Activated naive CD8-positive, alpha-beta T cell treated with anti-CD3 and anti-CD28 coated beads, Interleukin-2, amount 10 ng/mL, durations not matched to agents 7 days and 5 days (primary cell): ENCODE measurements at regions not wholly inside any gene's neighbourhood (a gene's known extent, or its start where the extent isn't known, plus 50 kb on each side); places are given as distances from the start of the nearest gene placed in this dataset.

Experiments used
- ATAC-seq: fragments of 150-1000 bp; cut with Tn5 transposase; one replicate; pipeline ENCODE4 v1.10.0; 2021; ENCODE audit warnings: low read depth, moderate library complexity
- POLR2A ChIA-PET: fragments of 350-600 bp; sonication (Branson Sonifier 250); formaldehyde crosslinking; loops from one replicate; lab custom pipeline; 2021; ENCODE audit warnings: antibody characterized with exemption; lab: Charles Lee
- DNase-seq: peaks from one replicate; pipeline ENCODE4 v3.0.0; 2021
- H3K27ac Mint-ChIP-seq: one replicate; pipeline ENCODE4 v1.8.0; 2022; ENCODE audit warnings: mild to moderate bottlenecking, mixed read lengths
- H3K27me3 Mint-ChIP-seq: one replicate; pipeline ENCODE4 v1.8.0; 2022; ENCODE audit warnings: mild to moderate bottlenecking, moderate library complexity, mixed read lengths
- H3K36me3 Mint-ChIP-seq: one replicate; pipeline ENCODE4 v1.8.0; 2021; ENCODE audit warnings: mild to moderate bottlenecking, mixed read lengths
- H3K4me1 Mint-ChIP-seq: one replicate; pipeline ENCODE4 v1.8.0; 2021; ENCODE audit warnings: mixed read lengths
- H3K4me3 Mint-ChIP-seq: one replicate; pipeline ENCODE4 v1.8.0; 2022; ENCODE audit warnings: mild to moderate bottlenecking, moderate library complexity, mixed read lengths
- H3K9me3 Mint-ChIP-seq: one replicate; pipeline ENCODE4 v1.8.0; 2021; ENCODE audit warnings: mixed read lengths

DNA sequence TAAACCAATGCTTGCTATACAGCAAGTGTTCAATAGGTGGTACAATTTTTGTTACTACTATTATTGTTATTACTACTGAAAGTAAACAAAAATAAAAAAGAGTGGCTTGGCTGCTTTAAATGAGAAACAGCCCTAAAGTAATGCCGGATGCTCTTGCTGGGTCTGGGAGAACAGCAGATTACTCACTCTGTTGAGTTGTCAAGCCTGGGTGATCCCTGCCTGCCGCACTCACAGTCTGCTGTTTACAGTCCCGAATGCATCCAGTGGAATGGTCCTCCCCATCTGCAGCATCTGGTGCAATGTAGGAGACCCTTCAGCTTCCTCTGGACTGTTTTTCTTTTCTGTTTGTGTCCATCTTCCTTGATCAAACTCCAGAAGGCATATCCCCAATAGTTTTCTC lies 102.7 kb upstream of the IVNS1ABP start:
- Mint-ChIP-seq H3K36me3 (peaks cover 40% of the 10 kb centered on the region), H3K4me1 (peaks cover 58% of the 10 kb centered on the region), H3K27me3 (no peaks in the 10 kb centered on the region), H3K27ac (peak overlapping the region; percentile 91), H3K4me3 (peak overlapping the region; percentile 75), H3K9me3 (peaks cover 3% of the 10 kb centered on the region)
- no peak for DNase-seq
- no peak for ATAC-seq
- POLR2A ChIA-PET: interaction anchor here (0.9 to 8.9 kb wide), 6 partner anchors 20 to 102 kb away, joined by 3 to 105 read pairs (median 5); partner anchors contain the start of gene IVNS1ABP

DNA sequence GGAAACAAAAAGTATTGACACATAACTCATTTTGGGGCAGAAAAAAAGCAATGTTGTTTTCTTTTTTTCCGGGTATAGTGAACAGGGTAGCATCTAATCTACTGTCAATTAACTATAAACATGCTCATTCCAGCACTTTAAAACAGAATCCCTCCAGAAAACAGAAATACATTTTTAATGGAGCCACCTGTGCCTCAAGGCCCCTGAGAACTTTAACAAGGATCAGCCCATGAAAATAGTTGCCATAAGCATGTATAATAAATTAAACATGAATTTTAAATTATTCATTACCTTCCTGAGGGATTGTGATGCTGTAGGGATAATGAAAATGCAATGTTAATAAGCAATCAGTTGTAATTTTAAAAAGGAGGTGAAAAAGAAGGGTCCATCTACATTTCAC lies 101.4 kb upstream of the IVNS1ABP start:
- Mint-ChIP-seq H3K36me3 (peaks cover 33% of the 10 kb centered on the region), H3K9me3 (peaks cover 5% of the 10 kb centered on the region), H3K4me3 (peak overlapping the region; percentile 16), H3K27ac (peak overlapping the region; percentile 2), H3K27me3 (no peaks in the 10 kb centered on the region), H3K4me1 (peaks cover 52% of the 10 kb centered on the region)
- no peak for ATAC-seq
- POLR2A ChIA-PET: interaction anchor here (1.2 to 8.9 kb wide), 3 partner anchors 80 to 101 kb away, joined by 3 to 105 read pairs (median 6); partner anchors contain the start of gene IVNS1ABP
- no peak for DNase-seq

DNA sequence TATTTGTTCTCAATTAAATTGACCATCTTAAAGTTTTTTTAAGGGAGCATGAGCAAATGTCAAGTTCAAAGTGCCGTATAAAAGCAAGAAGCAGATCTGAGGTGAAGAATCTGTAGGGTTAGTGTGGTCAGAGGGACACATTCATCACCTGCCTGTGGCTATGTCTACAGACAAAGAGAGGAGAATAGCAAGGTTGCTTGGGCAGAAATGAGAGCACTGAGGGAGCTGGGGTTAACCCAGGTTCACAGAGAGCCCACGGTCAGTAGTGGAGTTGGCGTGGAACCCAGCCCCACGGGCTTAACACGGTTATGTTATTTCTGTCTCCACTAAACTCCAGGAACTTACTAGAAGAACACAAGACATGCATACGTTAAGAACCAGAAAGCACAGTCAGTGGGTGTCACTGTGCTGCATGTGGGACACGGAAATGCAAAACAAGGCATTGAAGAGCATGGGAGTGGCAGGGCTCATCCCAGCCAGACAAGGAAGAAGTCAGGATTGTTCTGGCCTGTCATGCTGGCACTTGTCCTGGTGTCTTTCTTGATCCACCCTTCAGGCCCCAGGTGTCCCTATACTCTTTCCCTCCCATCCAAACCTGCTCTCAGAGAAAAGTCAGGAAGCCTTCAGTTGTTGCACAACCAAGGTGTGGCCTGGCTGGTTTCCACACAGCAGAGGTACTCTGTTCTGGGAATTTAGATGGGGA lies 95.5 kb upstream of the IVNS1ABP start:
- Mint-ChIP-seq H3K4me3 (peak overlapping the region; percentile 30), H3K27me3 (no peaks in the 10 kb centered on the region), H3K36me3 (peaks cover 40% of the 10 kb centered on the region), H3K27ac (peak overlapping the region; percentile 60), H3K4me1 (peaks cover 32% of the 10 kb centered on the region), H3K9me3 (peaks cover 8% of the 10 kb centered on the region)
- DNase-seq (no peak), ATAC-seq (peak; percentile 75)
- POLR2A ChIA-PET: interaction anchor here (1.1 to 1.7 kb wide), 2 partner anchors 36 to 95 kb away, joined by 3 to 5 read pairs; partner anchors contain the start of gene IVNS1ABP

DNA sequence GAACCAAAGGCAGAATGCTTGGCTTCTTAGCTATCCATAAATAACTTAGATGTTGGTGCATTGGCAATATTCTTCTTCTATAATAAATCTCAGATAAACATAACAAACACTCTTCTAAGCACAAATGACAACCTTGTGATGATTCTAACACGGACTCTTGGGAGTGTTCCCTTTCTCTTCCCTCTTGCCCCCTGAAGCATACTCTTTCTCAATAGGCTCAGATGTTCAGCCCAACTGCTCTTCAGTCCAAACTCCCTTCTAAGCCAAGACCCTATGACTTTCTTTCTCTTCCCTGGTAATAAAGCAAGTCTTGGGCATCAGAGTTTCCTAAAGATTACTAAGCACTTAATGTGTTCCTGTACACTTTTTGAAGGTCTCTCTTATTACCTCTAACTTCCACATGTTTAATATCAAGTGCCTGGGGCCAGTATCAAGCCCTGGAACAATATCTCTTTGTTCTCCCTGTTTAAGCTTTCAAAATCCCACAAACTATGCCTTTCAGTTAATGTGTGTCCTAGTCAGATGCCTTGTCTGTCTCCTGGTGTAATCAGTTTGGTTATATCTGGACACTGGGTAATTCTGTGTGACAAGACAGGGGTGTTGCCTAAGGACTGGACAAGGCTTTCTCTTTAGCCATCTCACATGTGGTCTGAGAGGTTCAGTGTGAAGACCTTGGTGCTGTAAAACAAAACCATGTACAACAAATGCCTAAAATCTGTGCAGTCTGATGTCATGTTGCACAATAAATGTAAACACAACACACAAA lies 92.9 kb upstream of the IVNS1ABP start:
- Mint-ChIP-seq H3K36me3 (peaks cover 40% of the 10 kb centered on the region), H3K27me3 (no peaks in the 10 kb centered on the region), H3K4me1 (peaks cover 31% of the 10 kb centered on the region), H3K4me3 (no peak overlapping the region), H3K9me3 (peaks cover 17% of the 10 kb centered on the region), H3K27ac (no peak overlapping the region)
- no peak for ATAC-seq
- DNase-seq: no peak
- POLR2A ChIA-PET: no interaction called here

DNA sequence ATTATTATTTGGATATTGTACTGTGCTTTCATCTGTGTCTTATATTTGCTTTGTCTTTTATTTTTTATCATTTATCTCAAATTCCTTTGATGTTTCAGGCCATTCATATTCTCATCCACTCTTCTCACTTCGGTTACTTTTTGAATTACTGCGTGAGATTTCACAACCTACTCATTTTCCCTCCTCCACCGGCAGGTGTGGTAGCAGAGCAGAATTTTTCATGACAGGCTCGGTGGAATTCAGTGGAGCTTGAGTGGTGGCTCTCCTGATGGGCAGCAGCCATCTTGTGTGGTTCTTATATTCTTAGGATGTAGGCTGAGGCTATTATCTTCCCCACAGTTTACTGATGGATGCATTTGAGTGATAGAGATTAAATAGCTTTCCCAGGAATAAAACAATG lies 92.3 kb upstream of the IVNS1ABP start:
- DNase-seq (no peak), ATAC-seq (no peak)
- POLR2A ChIA-PET: no interaction called here
- Mint-ChIP-seq H3K27ac (no peak overlapping the region), H3K4me1 (peaks cover 35% of the 10 kb centered on the region), H3K36me3 (peaks cover 39% of the 10 kb centered on the region), H3K9me3 (peaks cover 15% of the 10 kb centered on the region), H3K4me3 (no peak overlapping the region), H3K27me3 (no peaks in the 10 kb centered on the region)

DNA sequence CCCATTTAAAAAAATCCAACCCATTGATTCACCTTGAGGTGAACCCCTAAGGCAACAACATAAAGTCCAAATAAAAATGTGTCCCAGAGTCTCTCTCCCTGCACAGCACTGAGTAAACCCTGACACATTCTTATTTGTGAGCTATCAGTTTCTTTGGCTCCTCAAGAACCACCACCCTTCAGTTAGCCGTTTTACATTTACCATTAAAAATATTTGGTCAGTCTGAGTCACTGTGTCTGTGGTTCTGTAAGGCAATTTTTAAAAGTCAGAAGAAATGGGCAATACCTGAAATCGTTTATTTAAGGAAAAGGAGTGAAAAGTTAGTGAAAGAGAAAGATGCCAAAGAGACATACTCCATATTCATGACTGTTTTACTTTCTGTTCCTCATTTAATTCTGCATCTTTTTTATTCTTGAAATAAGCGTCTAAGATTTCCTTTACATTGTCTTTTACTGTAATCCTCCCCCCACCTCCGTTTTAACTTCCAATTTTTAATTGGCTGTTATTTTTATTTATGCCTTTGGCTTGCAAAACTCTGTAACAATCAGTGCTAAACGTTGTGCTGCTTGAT lies 91.7 kb upstream of the IVNS1ABP start:
- peaks cover 15% of the 10 kb centered on the region for H3K9me3 Mint-ChIP-seq
- H3K27me3 Mint-ChIP-seq: no peaks in the 10 kb centered on the region
- ATAC-seq (no peak), DNase-seq (no peak)
- H3K36me3 Mint-ChIP-seq: peaks cover 38% of the 10 kb centered on the region
- H3K4me1 Mint-ChIP-seq: peaks cover 36% of the 10 kb centered on the region
- H3K4me3 Mint-ChIP-seq: no peak overlapping the region
- no peak overlapping the region for H3K27ac Mint-ChIP-seq
- POLR2A ChIA-PET: no interaction called here

DNA sequence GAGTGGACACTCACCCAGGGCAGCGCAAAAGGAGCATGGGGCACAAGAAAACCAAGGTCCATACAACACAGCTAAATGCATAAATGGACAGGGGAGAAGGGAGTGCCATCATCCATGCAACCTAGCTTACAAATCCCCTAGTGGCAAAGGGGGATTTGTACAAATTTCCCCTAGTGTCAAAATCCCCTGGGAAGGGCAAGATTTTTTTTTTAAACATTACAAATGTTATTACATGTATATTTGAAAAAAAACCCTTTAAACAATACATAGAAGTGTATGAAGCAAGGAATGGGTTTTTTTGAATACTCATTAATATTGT lies 89.6 kb upstream of the IVNS1ABP start:
- POLR2A ChIA-PET: no interaction called here
- no peaks in the 10 kb centered on the region for H3K27me3 Mint-ChIP-seq
- no peak overlapping the region for H3K4me3 Mint-ChIP-seq
- H3K36me3 Mint-ChIP-seq: peaks cover 48% of the 10 kb centered on the region
- H3K27ac Mint-ChIP-seq: no peak overlapping the region
- DNase-seq (no peak), ATAC-seq (no peak)
- peaks cover 17% of the 10 kb centered on the region for H3K9me3 Mint-ChIP-seq
- H3K4me1 Mint-ChIP-seq: peaks cover 31% of the 10 kb centered on the region

DNA sequence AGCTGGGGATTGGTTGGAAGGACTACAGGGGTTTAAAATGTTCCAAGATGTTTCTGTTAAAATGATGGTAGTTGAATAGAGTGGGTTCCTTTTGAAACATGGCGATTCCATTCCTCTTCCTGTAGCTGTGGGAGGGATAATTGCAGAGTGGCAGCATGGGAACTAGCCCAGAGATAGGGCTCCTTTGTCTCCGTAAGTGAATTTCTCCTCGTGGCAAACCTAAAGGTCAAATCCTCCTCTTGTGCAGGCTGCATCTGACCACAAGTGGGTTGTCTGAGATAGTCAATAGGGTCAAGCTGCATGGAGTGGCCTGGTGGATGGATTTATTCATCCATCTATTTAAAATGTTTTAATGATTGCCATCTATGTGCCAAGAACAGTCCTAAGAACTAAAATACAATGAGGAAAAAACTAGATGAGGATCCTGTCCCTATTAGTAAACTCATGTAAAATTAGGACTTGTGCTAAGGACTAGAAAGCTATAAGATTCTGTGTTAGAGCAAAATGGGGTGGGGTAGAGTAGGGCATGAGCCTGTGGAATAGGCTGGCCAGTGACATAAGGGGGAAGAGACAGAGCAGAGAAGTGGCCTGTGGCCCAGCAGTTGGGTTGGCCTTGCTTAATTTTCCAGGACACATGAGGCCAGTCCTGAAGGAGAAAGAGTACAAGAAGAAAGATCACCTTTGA lies 89.1 kb upstream of the IVNS1ABP start:
- H3K27ac Mint-ChIP-seq: no peak overlapping the region
- H3K9me3 Mint-ChIP-seq: peaks cover 18% of the 10 kb centered on the region
- peaks cover 46% of the 10 kb centered on the region for H3K36me3 Mint-ChIP-seq
- no peak for DNase-seq
- POLR2A ChIA-PET: interaction anchor here (0.7 kb wide), 1 partner anchor 9 kb away, joined by 3 read pairs; no protein-coding TSS in a partner anchor
- H3K4me3 Mint-ChIP-seq: no peak overlapping the region
- no peak for ATAC-seq
- H3K27me3 Mint-ChIP-seq: no peaks in the 10 kb centered on the region
- H3K4me1 Mint-ChIP-seq: peaks cover 29% of the 10 kb centered on the region

DNA sequence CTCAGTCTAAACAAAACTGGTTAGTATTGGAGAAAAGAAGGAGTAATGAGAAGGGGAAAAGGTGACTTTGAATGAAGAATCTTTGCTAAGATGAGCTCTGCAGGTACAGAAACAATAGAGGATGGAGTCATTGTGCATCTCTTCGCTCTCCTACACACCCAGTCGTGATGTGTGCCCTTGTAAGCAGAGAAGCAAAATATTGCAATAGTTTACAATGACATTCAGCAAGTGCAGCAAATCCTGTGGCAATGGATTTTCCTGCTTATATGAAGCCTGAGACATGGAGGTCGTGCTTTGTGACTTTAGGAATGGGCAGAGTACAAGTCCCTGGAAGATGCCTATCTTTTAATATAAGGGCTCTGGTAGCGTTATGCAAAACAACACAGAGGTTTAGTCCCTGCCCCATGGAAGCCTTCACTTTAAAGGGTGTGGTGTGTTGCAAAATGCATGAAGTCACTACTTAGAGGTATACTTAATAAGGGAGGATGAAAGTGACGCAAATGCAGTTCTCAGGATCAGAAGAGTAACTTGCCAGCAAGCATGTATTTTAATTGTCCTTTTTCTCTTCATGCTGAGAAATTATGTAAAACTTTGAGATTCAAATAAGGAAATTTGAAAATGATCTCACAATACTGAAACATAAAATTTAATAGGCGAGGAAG lies 88.0 kb upstream of the IVNS1ABP start:
- ATAC-seq (no peak), DNase-seq (no peak)
- peaks cover 33% of the 10 kb centered on the region for H3K4me1 Mint-ChIP-seq
- H3K9me3 Mint-ChIP-seq: peaks cover 20% of the 10 kb centered on the region
- peaks cover 49% of the 10 kb centered on the region for H3K36me3 Mint-ChIP-seq
- POLR2A ChIA-PET: no interaction called here
- peak overlapping the region; percentile 37 for H3K27ac Mint-ChIP-seq
- no peaks in the 10 kb centered on the region for H3K27me3 Mint-ChIP-seq
- H3K4me3 Mint-ChIP-seq: no peak overlapping the region

DNA sequence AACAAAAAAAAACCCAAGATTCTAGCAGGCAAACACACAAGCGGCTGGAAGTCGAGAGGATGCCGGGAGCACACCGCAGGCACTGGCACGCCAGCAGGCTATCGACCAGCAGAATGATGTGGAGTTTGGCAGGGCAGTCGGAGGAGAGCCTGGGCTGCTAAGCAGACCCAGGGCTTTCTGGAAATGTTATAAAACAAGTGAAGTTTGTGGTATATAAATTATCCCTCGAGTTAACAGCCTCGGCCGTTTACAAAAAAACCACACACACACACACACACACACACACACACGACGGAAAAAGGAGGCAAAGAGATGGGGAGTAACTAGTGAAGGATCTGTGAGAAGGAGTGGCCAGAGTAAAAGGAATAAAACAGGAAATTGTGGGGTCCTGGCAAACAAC lies 87.2 kb upstream of the IVNS1ABP start:
- Mint-ChIP-seq H3K4me3 (peak overlapping the region; percentile 46), H3K27ac (peak overlapping the region; percentile 69), H3K27me3 (no peaks in the 10 kb centered on the region), H3K4me1 (peaks cover 31% of the 10 kb centered on the region), H3K36me3 (peaks cover 47% of the 10 kb centered on the region), H3K9me3 (peaks cover 19% of the 10 kb centered on the region)
- DNase-seq (no peak), ATAC-seq (no peak)
- POLR2A ChIA-PET: interaction anchor here (0.7 to 1.5 kb wide), 2 partner anchors 57 to 156 kb away, joined by 4 read pairs; no protein-coding TSS in a partner anchor

DNA sequence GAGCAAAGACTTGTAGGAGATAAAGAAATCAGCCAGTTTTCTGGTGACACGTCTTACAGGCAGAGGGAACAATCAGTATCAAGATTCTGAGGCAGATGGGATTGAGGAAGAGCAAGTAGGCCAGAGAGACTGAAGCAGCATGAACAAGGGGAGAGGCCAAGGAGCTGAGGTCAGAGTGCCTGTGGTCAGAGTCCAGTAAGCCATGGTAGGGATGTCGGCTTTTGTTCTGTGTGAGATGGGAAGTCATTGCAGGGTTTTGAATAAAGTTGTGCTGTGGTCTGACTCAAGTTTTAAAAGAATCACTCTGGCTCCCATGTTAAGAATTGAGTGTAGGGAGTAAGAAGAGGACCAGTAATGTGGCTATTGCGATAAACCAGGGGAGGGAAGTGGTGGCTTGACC lies 85.9 kb upstream of the IVNS1ABP start:
- DNase-seq (no peak), ATAC-seq (no peak)
- H3K27me3 Mint-ChIP-seq: no peaks in the 10 kb centered on the region
- peaks cover 33% of the 10 kb centered on the region for H3K4me1 Mint-ChIP-seq
- no peak overlapping the region for H3K4me3 Mint-ChIP-seq
- H3K9me3 Mint-ChIP-seq: peaks cover 16% of the 10 kb centered on the region
- no peak overlapping the region for H3K27ac Mint-ChIP-seq
- peaks cover 38% of the 10 kb centered on the region for H3K36me3 Mint-ChIP-seq
- POLR2A ChIA-PET: interaction anchor here (1.5 kb wide), 1 partner anchor 158 kb away, joined by 4 read pairs; no protein-coding TSS in a partner anchor

DNA sequence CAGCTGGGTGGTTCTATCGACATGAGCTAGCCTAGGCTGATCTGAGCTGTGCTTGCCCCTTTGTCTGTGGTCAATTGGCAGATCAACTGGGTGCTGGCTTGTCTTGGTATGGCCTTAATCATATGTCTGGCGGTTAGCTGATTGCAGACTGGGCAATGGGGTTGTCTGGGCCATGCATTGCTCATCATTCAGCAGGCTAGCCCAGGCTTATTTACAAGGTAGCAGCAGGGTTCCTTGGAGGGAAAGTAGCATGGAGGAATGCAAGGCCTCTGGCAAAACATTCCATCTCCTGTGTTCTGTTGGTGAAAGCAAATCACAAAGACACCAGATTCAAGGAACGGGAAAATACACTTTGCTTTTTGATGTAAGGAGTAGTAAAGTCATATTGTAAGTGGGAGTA lies 84.0 kb upstream of the IVNS1ABP start:
- ATAC-seq (no peak), DNase-seq (no peak)
- no peak overlapping the region for H3K4me3 Mint-ChIP-seq
- H3K27me3 Mint-ChIP-seq: no peaks in the 10 kb centered on the region
- peaks cover 8% of the 10 kb centered on the region for H3K9me3 Mint-ChIP-seq
- no peak overlapping the region for H3K27ac Mint-ChIP-seq
- POLR2A ChIA-PET: no interaction called here
- peaks cover 31% of the 10 kb centered on the region for H3K4me1 Mint-ChIP-seq
- H3K36me3 Mint-ChIP-seq: peaks cover 32% of the 10 kb centered on the region
